Panc1 (cell line): ENCODE measurements at regions not wholly inside any gene's neighbourhood (a gene's known extent, or its start where the extent isn't known, plus 50 kb on each side); places are given as distances from the start of the nearest gene placed in this dataset.

Experiments used
- POLR2AphosphoS5 ChIP-seq: IDR thresholded peaks from 2 replicates; pipeline ENCODE4 v1.6.1; 2012; ENCODE audit warnings: mild to moderate bottlenecking, low read depth, low read length, moderate library complexity
- SIN3A ChIP-seq: IDR thresholded peaks from 2 replicates; pipeline ENCODE4 v1.6.1; 2012; ENCODE audit warnings: low read depth, mild to moderate bottlenecking, low read length, moderate library complexity, borderline replicate concordance; ENCODE audit not compliant: insufficient read depth

GRCh38 chr12:42960087-42960527 lies 370.6 kb upstream of the PRICKLE1 start:
- TF ChIP-seq POLR2AphosphoS5 (no peak), SIN3A (no peak)
